Karpas-422 (cell line): ENCODE measurements at regions not wholly inside any gene's neighbourhood (a gene's known extent, or its start where the extent isn't known, plus 50 kb on each side); places are given as distances from the start of the nearest gene placed in this dataset.
A peak's percentile ranks its signal among the peaks of the same experiment; 100 is the strongest.
"Not testable (repeated sequence)": the region's sequence is repeated elsewhere in the genome, so short reads cannot be mapped to it uniquely, and the experiment has no call there.

Source experiments
- DNase-seq: peaks from one replicate; pipeline ENCODE4 v3.0.0-alpha.2; 2015
- H2AFZ ChIP-seq: fragments of 200-600 bp; sonication (generic); 2 replicates; pipeline ENCODE4 v1.6.1; 2014; ENCODE audit warnings: antibody characterized with exemption, low read length, mixed read lengths
- H3K27ac ChIP-seq: fragments of 200-600 bp; sonication (generic); 2 replicates; pipeline ENCODE4 v1.5.1; 2014; ENCODE audit warnings: mild to moderate bottlenecking, low read length, moderate library complexity
- H3K27me3 ChIP-seq: fragments of 200-600 bp; sonication (generic); 2 replicates; pipeline ENCODE4 v1.6.1; 2014; ENCODE audit warnings: low read length, mixed read lengths
- H3K36me3 ChIP-seq: fragments of 200-600 bp; sonication (generic); 2 replicates; pipeline ENCODE4 v1.6.1; 2014; ENCODE audit warnings: low read length, mixed read lengths; ENCODE audit not compliant: insufficient read depth
- H3K4me1 ChIP-seq: fragments of 200-600 bp; sonication (generic); 2 replicates; pipeline ENCODE4 v1.6.1; 2014; ENCODE audit warnings: mild to moderate bottlenecking, low read length, mixed read lengths
- H3K4me2 ChIP-seq: fragments of 200-600 bp; sonication (generic); 2 replicates; pipeline ENCODE4 v1.6.1; 2014; ENCODE audit warnings: low read length, low read depth, mild to moderate bottlenecking; ENCODE audit not compliant: poor library complexity, severe bottlenecking
- H3K4me3 ChIP-seq: fragments of 200-600 bp; sonication (generic); 2 replicates; pipeline ENCODE4 v1.5.1; 2014; ENCODE audit warnings: mild to moderate bottlenecking, antibody characterized with exemption, low read length, mixed read lengths
- H3K79me2 ChIP-seq: fragments of 200-600 bp; sonication (generic); 2 replicates; pipeline ENCODE4 v1.6.1; 2014; ENCODE audit warnings: mild to moderate bottlenecking, low read length, mixed read lengths
- H3K9ac ChIP-seq: fragments of 200-600 bp; sonication (generic); 2 replicates; pipeline ENCODE4 v1.6.0; 2014; ENCODE audit warnings: low read length
- H3K9me2 ChIP-seq: fragments of 200-600 bp; sonication (generic), shearing (Covaris generic); replicated peaks from 2 replicates; pipeline ENCODE4 v1.6.0; 2014; ENCODE audit warnings: mild to moderate bottlenecking, low read length, moderate library complexity; ENCODE audit not compliant: insufficient read depth
- H3K9me3 ChIP-seq: fragments of 300-700, 200-600 bp; sonication (generic); 2 replicates; pipeline ENCODE4 v1.6.1; 2014; ENCODE audit warnings: low read length, mixed read lengths
- H4K20me1 ChIP-seq: fragments of 200-600 bp; sonication (generic); 2 replicates; pipeline ENCODE4 v1.6.1; 2014; ENCODE audit warnings: mild to moderate bottlenecking, antibody characterized with exemption, low read length, low read depth; ENCODE audit not compliant: insufficient read depth

DNA sequence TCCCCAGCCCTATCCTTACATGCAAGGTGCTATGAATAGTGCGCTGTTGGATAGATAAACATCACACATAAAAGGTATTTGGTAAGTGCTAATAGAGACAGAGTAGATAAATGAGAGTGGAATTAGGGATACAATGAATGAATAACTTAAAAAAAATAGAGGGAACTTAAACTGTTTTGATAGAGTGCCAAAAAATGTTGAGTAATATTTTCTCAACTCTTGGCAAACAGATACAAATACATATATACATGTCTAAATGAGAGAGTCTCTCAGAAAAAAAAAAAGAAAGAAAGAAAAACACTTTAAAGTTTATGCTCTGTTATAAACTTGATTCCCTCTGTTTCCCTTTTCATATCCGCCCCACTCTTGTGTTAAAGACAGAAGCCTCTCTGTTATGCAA is 667.4 kb downstream of the ROBO2 start:
- Histone ChIP-seq H3K9me3 (no peaks in the 10 kb centered on the region), H3K4me2 (no peak overlapping the region), H2AFZ (no peak overlapping the region), H4K20me1 (no peaks in the 10 kb centered on the region), H3K79me2 (no peaks in the 10 kb centered on the region), H3K4me3 (no peak overlapping the region), H3K9me2 (no peaks in the 10 kb centered on the region), H3K27ac (no peak overlapping the region), H3K9ac (no peak overlapping the region), H3K36me3 (no peaks in the 10 kb centered on the region), H3K4me1 (no peaks in the 10 kb centered on the region), H3K27me3 (no peaks in the 10 kb centered on the region)
- DNase-seq = no peak

- DNase-seq = no peak
Measured at GRCh38 chr3:77709155-77709554, 669.3 kb downstream of the ROBO2 start.

DNA sequence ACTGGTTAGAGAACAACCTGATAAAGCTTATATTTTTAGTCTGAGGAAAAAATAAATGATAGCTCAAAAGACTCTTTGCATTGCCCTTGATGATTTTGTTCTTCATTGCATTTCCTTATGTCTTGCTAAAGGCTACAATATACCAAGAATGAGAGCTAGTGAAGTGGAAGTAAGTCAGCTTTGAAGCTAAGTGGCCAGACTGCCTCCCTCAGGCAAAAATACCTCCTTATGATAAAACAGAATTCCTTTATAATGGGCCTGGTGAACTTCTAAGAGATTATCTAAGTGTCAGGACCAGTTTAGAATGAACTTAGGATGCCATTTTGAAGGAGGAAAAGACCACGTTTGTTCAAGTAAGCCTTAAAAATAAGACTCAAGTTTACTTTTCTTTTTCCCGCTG is 678.4 kb downstream of the ROBO2 start:
- no peaks in the 10 kb centered on the region for H3K9me2 ChIP-seq
- H3K4me1 ChIP-seq = peaks cover 22% of the 10 kb centered on the region
- H3K36me3 ChIP-seq = no peaks in the 10 kb centered on the region
- no peak for DNase-seq
- H3K9me3 ChIP-seq = no peaks in the 10 kb centered on the region
- peak overlapping the region; percentile 15; the same call in 1 of the 2 replicates for H2AFZ ChIP-seq
- H4K20me1 ChIP-seq = no peaks in the 10 kb centered on the region
- H3K4me2 ChIP-seq = no peak overlapping the region
- no peak overlapping the region for H3K27ac ChIP-seq
- no peaks in the 10 kb centered on the region for H3K27me3 ChIP-seq
- no peak overlapping the region for H3K9ac ChIP-seq
- no peak overlapping the region for H3K4me3 ChIP-seq
- H3K79me2 ChIP-seq = no peaks in the 10 kb centered on the region

More at GRCh38 chr3:77709155-77709554, 669.3 kb downstream of the ROBO2 start:
- Histone ChIP-seq H3K4me2 (no peak overlapping the region), H3K27me3 (no peaks in the 10 kb centered on the region), H3K4me1 (no peaks in the 10 kb centered on the region; the same call in 1 of the 2 replicates), H3K9me2 (no peaks in the 10 kb centered on the region), H2AFZ (no peak overlapping the region), H3K4me3 (no peak overlapping the region), H3K79me2 (no peaks in the 10 kb centered on the region), H3K9me3 (no peaks in the 10 kb centered on the region), H3K27ac (no peak overlapping the region), H3K36me3 (no peaks in the 10 kb centered on the region), H4K20me1 (no peaks in the 10 kb centered on the region), H3K9ac (no peak overlapping the region)

GRCh38 chr3:77720460-77720971 is 680.6 kb downstream of the ROBO2 start:
- Histone ChIP-seq H3K27ac (no peak overlapping the region), H3K4me1 (peaks cover 22% of the 10 kb centered on the region), H3K9ac (no peak overlapping the region), H2AFZ (no peak overlapping the region), H3K79me2 (no peaks in the 10 kb centered on the region), H4K20me1 (no peaks in the 10 kb centered on the region), H3K36me3 (no peaks in the 10 kb centered on the region), H3K27me3 (no peaks in the 10 kb centered on the region), H3K9me3 (no peaks in the 10 kb centered on the region), H3K4me3 (no peak overlapping the region), H3K9me2 (no peaks in the 10 kb centered on the region), H3K4me2 (no peak overlapping the region)
- DNase-seq = no peak

DNA sequence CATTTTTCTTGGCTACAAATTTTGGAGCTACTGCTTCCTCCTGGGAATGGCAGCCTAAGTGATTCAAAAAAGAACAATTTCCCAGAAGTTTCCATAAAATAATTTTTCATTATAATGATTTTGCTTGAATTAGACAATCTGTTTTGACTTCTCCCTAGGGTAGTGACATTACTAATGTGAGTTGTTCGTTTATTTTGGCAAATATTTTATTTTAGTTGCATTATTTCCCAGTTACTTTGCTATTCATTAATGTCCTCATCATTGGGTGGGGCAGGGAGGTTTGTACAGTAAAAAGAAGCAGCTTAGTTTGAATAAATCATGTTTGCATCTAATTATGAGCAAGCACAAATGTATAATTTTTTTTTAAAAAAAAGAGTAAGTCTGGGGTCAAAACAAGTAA is 686.6 kb downstream of the ROBO2 start:
- no peaks in the 10 kb centered on the region for H3K79me2 ChIP-seq
- no peaks in the 10 kb centered on the region for H3K36me3 ChIP-seq
- no peak for DNase-seq
- H3K4me3 ChIP-seq = no peak overlapping the region
- no peak overlapping the region for H3K9ac ChIP-seq
- H3K9me3 ChIP-seq = no peaks in the 10 kb centered on the region
- no peak overlapping the region for H3K4me2 ChIP-seq
- no peak overlapping the region for H3K27ac ChIP-seq
- no peaks in the 10 kb centered on the region for H3K9me2 ChIP-seq
- no peaks in the 10 kb centered on the region for H3K4me1 ChIP-seq
- H3K27me3 ChIP-seq = no peaks in the 10 kb centered on the region
- H4K20me1 ChIP-seq = no peaks in the 10 kb centered on the region
- no peak overlapping the region for H2AFZ ChIP-seq

GRCh38 chr3:77746048-77746447 is 706.1 kb downstream of the ROBO2 start:
- H3K27ac ChIP-seq = no peak overlapping the region
- H3K9me3 ChIP-seq = no peaks in the 10 kb centered on the region
- peak overlapping the region; percentile 90 for H2AFZ ChIP-seq
- H3K9me2 ChIP-seq = no peaks in the 10 kb centered on the region
- DNase-seq = no peak
- H3K4me3 ChIP-seq = no peak overlapping the region
- H4K20me1 ChIP-seq = no peaks in the 10 kb centered on the region
- H3K4me2 ChIP-seq = no peak overlapping the region
- peaks cover 15% of the 10 kb centered on the region for H3K4me1 ChIP-seq
- H3K36me3 ChIP-seq = no peaks in the 10 kb centered on the region
- H3K79me2 ChIP-seq = no peaks in the 10 kb centered on the region
- H3K27me3 ChIP-seq = no peaks in the 10 kb centered on the region
- no peak overlapping the region for H3K9ac ChIP-seq

GRCh38 chr3:77746892-77747291 is 707.0 kb downstream of the ROBO2 start:
- Histone ChIP-seq H4K20me1 (no peaks in the 10 kb centered on the region), H3K9me3 (no peaks in the 10 kb centered on the region), H3K4me1 (peaks cover 15% of the 10 kb centered on the region), H3K4me3 (no peak overlapping the region), H3K27ac (no peak overlapping the region), H3K9me2 (no peaks in the 10 kb centered on the region), H3K27me3 (no peaks in the 10 kb centered on the region), H3K9ac (no peak overlapping the region), H3K79me2 (no peaks in the 10 kb centered on the region), H3K4me2 (no peak overlapping the region), H2AFZ (peak overlapping the region; percentile 83), H3K36me3 (no peaks in the 10 kb centered on the region)
- DNase-seq = peak; percentile 60

- not testable (repeated sequence) for H3K9me3 ChIP-seq, H3K36me3 ChIP-seq, H3K4me3 ChIP-seq, H3K9ac ChIP-seq, H3K79me2 ChIP-seq, H3K4me1 ChIP-seq, H3K27me3 ChIP-seq, H3K9me2 ChIP-seq, H4K20me1 ChIP-seq, H3K4me2 ChIP-seq, H3K27ac ChIP-seq, DNase-seq
- H2AFZ ChIP-seq = peak overlapping the region; percentile 75; the same call in 1 of the 2 replicates
Measured at GRCh38 chr3:77756397-77756975, 716.6 kb downstream of the ROBO2 start.
